Colonic mucosa (tissue), 4 donors: ENCODE measurements at regions not wholly inside any gene's neighbourhood (a gene's known extent, or its start where the extent isn't known, plus 50 kb on each side); places are given as distances from the start of the nearest gene placed in this dataset.

Experiments used
- DNase-seq: peaks from one replicate; pipeline ENCODE4 v3.0.0-alpha.2; 2020
- H3K27ac ChIP-seq: fragments of 200-600 bp; one replicate; pipeline ENCODE4 v1.8.0; 2021
- H3K27me3 ChIP-seq: fragments of 200-600 bp; one replicate; pipeline ENCODE4 v1.8.0; 2021
- H3K36me3 ChIP-seq: fragments of 200-600 bp; one replicate; pipeline ENCODE4 v1.8.0; 2021
- H3K4me1 ChIP-seq: fragments of 200-600 bp; one replicate; pipeline ENCODE4 v1.8.0; 2021; ENCODE audit warnings: mild to moderate bottlenecking
- H3K4me3 ChIP-seq: fragments of 200-600 bp; one replicate; pipeline ENCODE4 v1.8.0; 2021
- H3K9ac ChIP-seq, 2 donors: one replicate each; pipeline ENCODE4 v1.7.0; 2013; ENCODE audit warnings: control low read depth in 2 of 2, low read depth in 2 of 2, low read length in 2 of 2
- H3K9me3 ChIP-seq: fragments of 200-600 bp; one replicate; pipeline ENCODE4 v1.8.0; 2021
- intact Hi-C: fragments of 100-400 bp; cut with DNase I; formaldehyde crosslinking; loops from one replicate; pipeline ENCODE4 v1.14.1; 2022
- TF ChIP-seq, protein P1 (sequence below): fragments of 200-600 bp; IDR thresholded peaks from one replicate; pipeline ENCODE4 v1.8.0; 2022; ENCODE audit warnings: antibody characterized with exemption, mild to moderate bottlenecking
- donor health status: healthy.
- donor health status: DM: no; HTN: no; CAD: no.
- donor health status: DM: no; HTN: no; CAD: no.

DNA sequence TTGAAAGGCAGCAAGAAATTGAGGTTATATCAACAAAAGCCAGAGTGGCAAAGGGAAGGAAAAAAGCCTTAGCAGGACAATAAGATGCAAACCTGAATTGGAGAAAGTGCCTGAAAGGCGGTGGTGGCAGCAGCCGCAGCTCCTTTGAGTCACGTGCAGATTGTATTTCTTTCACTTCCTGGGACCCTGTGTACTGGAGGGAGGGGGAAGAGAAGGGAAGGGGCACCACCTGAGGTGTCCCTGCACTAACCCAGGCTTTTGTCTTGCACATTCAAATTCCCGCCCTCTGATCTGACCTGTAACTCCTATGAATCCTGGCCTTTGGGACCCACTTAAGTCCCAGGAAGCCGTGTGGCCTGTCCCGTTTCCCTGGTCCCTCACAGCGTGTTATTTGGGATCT lies 326.1 kb upstream of the SKOR2 start:
- intact Hi-C loops: no loop called here
- TF ChIP-seq, protein P1, sequence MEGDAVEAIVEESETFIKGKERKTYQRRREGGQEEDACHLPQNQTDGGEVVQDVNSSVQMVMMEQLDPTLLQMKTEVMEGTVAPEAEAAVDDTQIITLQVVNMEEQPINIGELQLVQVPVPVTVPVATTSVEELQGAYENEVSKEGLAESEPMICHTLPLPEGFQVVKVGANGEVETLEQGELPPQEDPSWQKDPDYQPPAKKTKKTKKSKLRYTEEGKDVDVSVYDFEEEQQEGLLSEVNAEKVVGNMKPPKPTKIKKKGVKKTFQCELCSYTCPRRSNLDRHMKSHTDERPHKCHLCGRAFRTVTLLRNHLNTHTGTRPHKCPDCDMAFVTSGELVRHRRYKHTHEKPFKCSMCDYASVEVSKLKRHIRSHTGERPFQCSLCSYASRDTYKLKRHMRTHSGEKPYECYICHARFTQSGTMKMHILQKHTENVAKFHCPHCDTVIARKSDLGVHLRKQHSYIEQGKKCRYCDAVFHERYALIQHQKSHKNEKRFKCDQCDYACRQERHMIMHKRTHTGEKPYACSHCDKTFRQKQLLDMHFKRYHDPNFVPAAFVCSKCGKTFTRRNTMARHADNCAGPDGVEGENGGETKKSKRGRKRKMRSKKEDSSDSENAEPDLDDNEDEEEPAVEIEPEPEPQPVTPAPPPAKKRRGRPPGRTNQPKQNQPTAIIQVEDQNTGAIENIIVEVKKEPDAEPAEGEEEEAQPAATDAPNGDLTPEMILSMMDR: no peak
- Histone ChIP-seq H3K27me3 (no peaks in the 10 kb centered on the region), H3K36me3 (no peaks in the 10 kb centered on the region), H3K4me3 (no peak overlapping the region), H3K9me3 (no peaks in the 10 kb centered on the region), H3K9ac (no peak overlapping the region), H3K27ac (no peak overlapping the region), H3K4me1 (no peaks in the 10 kb centered on the region)
- no peak for DNase-seq

DNA sequence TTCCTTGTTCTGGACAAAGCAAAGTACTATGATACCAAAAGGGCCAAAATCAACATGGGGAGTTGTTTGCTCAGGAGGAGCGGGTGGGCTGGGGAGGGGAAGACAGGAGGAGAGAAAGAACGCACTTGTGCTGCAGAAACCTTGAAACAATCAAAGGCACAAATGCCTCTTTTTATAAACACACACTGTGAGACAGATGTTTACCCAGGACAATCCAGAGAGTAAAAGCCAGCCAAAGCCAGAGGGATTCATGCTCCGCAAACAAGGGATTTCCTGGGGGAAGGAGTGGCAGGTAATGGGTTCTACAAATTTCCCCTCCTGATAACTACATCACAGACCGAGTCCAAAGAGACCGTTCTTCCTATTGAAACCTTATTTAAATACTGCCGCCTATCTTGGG lies 323.5 kb upstream of the SKOR2 start:
- no peaks in the 10 kb centered on the region for H3K9me3 ChIP-seq
- H3K4me1 ChIP-seq: no peaks in the 10 kb centered on the region
- DNase-seq: no peak
- no peak overlapping the region for H3K27ac ChIP-seq
- no peaks in the 10 kb centered on the region for H3K36me3 ChIP-seq
- H3K4me3 ChIP-seq: no peak overlapping the region
- intact Hi-C loops: no loop called here
- TF ChIP-seq, protein P1: no peak
- no peak overlapping the region for H3K9ac ChIP-seq
- H3K27me3 ChIP-seq: no peaks in the 10 kb centered on the region

DNA sequence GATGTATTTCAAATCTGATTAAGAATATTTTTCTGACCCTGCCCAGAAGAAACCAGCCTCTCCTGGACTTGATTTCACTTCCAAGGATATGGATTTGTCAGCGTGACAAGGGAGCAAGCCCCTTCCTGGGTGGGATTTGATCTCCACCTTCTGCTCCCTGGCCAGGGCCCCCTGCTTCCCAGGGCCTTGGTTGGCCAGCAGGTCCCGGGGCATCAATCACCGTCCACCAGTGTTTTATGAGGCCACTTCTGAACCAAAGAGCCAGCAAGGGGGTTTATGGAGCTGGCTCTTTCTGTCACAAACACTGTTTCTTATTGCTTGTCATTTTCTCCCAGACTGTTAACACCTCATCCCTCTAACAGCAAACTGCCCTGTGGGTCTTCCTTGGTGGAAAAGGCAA lies 320.5 kb upstream of the SKOR2 start:
- H3K9ac ChIP-seq: no peak overlapping the region
- H3K27ac ChIP-seq: no peak overlapping the region
- no peak for DNase-seq
- no peak overlapping the region for H3K4me3 ChIP-seq
- H3K27me3 ChIP-seq: no peaks in the 10 kb centered on the region
- TF ChIP-seq, protein P1: no peak
- H3K4me1 ChIP-seq: no peaks in the 10 kb centered on the region
- intact Hi-C loops: no loop called here
- H3K36me3 ChIP-seq: no peaks in the 10 kb centered on the region
- no peaks in the 10 kb centered on the region for H3K9me3 ChIP-seq

DNA sequence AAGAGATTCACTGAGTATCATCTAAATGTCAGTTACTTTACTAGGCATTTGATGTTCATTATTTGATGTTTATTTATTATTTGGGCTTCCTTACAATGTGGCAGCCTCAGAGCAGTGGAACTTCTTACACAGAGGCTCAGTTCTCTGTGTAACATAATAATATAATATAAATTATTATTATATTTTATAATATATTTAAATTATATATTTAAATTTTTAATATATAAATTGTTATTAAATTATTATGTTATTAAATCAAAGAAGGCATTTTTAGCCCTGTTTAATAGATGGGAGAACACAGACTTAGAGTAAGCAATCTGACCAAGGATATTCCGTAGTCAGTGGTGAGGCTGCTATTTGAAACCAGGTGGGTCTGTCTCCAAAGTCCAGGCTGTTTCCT lies 315.3 kb upstream of the SKOR2 start:
- intact Hi-C loops: no loop called here
- Histone ChIP-seq H3K9ac (no peak overlapping the region), H3K4me1 (no peaks in the 10 kb centered on the region), H3K36me3 (no peaks in the 10 kb centered on the region), H3K4me3 (no peak overlapping the region), H3K27ac (no peak overlapping the region), H3K9me3 (no peaks in the 10 kb centered on the region), H3K27me3 (no peaks in the 10 kb centered on the region)
- TF ChIP-seq, protein P1: no peak
- DNase-seq: no peak

DNA sequence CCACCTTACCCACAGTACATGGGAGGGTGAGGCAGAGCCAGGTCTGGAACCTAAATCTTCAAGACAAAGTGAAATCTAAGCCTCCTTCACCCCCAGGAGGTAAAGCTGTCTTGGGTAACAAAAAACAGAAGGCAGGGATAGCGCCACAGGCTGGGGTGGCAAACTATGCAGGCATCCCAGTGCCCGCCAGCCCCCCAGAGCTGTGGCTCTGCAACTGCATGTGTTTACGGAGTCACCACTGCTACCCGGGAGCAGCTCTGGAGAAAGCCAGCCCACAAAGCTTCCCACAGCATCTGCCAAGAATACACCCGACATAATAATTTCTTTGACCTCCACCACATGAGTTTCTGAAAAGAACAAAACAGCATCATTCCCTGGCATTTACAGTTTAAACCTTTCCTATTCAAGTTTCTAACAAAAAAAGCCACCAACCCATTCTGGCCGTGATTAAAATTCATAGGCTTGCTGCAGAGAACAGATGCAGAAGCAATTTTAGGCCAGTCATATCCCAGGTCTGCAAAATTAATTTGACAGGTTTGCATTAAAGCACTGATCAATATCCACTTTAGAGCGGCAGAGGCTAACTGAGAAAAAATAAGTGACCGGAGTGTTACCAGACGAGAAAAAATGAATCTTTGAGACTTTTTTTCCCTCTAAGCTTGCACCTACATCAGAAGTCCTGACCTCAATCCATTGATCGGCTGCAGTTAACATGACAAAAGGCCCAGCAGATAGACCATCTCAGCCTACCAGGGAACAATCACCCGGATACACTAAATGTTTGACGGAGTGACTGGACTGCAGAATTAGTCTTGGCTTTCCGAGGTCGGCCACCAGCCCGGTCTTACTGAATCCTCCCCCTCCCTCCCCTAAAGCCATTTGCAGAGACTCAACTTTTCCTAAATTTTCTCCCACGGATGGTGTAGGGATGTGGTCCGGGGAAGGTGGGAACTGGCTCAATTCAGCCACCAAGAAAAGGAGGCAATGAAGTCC lies 309.6 kb upstream of the SKOR2 start:
- intact Hi-C loops: no loop called here
- DNase-seq: no peak
- Histone ChIP-seq H3K27me3 (no peaks in the 10 kb centered on the region), H3K4me1 (no peaks in the 10 kb centered on the region), H3K4me3 (no peak overlapping the region), H3K36me3 (no peaks in the 10 kb centered on the region), H3K9me3 (no peaks in the 10 kb centered on the region), H3K9ac (no peak overlapping the region), H3K27ac (no peak overlapping the region)
- TF ChIP-seq, protein P1: no peak
